SIG-M5 (cell line): ENCODE measurements at regions not wholly inside any gene's neighbourhood (a gene's known extent, or its start where the extent isn't known, plus 50 kb on each side); places are given as distances from the start of the nearest gene placed in this dataset.

Experiments
- DNase-seq: peaks from one replicate; lab custom pipeline; 2025; lab: John Stamatoyannopoulos, UW

GRCh38 chr5:173831196-173831914, 56.8 kb upstream of the CPEB4 start:
- no peak for DNase-seq

- DNase-seq: no peak
Measured at GRCh38 chr5:173832386-173832785, 55.8 kb upstream of the CPEB4 start.

GRCh38 chr5:173833196-173833985, 54.8 kb upstream of the CPEB4 start:
- no peak for DNase-seq

- DNase-seq: no peak
Measured at GRCh38 chr5:173834071-173834771, 53.9 kb upstream of the CPEB4 start.

- no peak for DNase-seq
Measured at GRCh38 chr5:173835131-173835530, 53.0 kb upstream of the CPEB4 start.

GRCh38 chr5:173835661-173836060, 52.5 kb upstream of the CPEB4 start:
- DNase-seq: no peak

- DNase-seq: no peak
Measured at GRCh38 chr5:173837654-173838053, 50.5 kb upstream of the CPEB4 start.
